Stimulated activated CD4-positive, alpha-beta T cell treated with anti-CD3 and anti-CD28 coated beads, TNF-alpha, amount 100 ng/mL, for 1 hour (primary cell): ENCODE measurements at regions not wholly inside any gene's neighbourhood (a gene's known extent, or its start where the extent isn't known, plus 50 kb on each side); places are given as distances from the start of the nearest gene placed in this dataset.
"Not testable (repeated sequence)": the region's sequence is repeated elsewhere in the genome, so short reads cannot be mapped to it uniquely, and the experiment has no call there.

Source experiments
- DNase-seq, 3 donors: peaks; one replicate each; pipeline ENCODE4 v3.0.0-alpha.2; 2020; ENCODE audit warnings: low read depth in 3 of 3, low spot score in 1 of 3

- no peak for DNase-seq
These were observed 129.6 kb upstream of the RAB4A start for GRCh38 chr1:229141271-229141670.

- DNase-seq = no peak
These were observed 129.1 kb upstream of the RAB4A start for GRCh38 chr1:229141689-229142377.

DNA sequence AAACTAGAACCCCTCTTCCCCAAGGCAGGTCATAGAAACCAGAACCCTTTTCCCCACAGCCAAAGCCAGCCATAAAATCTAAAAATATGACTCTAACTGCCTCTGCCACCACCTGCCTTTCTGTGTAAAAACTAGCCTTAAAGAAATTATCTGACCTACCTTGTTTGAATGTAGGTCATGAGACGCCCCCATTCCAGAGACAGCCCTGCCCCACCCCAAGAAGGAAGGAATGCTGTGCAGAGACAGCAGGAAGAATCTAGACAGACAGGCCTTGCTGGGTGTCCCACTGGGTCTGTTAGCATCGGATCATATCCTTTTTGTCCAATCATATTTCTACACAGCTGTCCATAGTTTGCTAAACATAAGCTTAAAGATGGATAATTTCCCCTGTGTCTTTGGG is 128.4 kb upstream of the RAB4A start:
- no peak for DNase-seq

DNA sequence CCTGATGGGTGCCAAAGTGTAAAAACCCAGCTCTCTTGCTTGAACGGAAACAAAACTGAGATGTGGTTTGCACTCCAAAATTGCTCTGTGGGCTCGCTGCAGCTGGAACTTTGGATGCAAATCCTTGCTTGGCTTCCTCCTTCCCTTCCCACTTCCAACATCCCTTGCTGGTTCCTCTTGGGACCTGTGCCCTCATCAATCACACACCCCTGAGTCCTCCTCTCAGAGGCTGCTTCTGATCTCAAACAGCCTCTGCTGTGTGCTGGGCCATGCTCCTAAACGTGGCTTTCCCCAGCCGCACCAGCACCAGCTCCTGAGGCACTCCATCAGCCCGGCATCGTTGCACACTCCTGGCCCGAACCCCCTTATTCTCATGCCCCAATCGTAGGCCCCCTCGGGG is 124.3 kb upstream of the RAB4A start:
- no peak for DNase-seq

DNA sequence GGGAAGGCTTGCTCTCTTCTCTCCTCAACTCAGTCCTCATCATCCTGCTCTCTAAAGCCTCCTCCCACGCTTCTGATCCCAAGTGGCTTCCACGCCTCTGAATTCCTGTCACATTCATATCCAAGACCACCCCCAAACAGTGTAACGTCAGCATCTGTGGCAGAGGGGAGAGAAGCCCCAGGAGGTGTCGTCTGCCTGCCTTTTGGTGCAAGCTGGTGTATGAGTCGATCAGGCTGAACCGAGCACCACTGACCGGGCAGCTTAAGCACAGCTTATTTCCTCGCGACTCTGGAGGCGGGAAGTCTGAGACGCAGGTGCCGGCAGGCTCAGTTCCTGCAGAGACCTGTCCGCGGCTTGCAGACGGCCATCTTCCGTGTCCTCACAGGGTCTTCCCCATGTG is 123.8 kb upstream of the RAB4A start:
- DNase-seq = no peak

DNA sequence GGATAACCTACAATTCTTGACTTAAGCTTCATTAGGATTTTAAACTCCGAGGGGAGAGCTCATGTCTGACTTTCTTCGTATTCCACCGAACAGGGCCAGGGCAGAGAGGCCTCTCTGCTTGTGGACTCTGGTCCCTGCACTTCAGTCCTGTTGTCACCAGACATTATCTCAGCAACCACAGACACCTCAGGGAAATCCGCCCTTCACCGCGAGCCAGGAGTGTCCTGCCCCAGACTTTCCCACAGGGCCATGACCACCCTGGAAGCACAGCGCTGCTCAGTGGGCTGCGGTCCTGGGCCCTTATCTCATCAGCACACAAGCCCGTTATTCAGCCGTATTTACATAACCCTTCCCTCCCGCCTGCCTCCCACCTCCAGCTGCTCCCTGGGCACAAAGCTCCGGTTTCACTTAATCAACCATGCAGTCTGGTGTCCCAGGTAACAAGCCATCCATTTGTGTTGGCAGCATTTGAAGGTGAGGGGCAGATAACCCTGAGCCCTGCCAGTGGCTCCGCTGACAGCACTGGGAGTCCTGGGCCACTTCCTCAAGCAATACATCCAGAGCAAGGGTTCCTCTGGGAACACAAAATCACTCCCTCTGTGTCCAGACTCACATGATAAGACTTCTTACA is 122.8 kb upstream of the RAB4A start:
- no peak for DNase-seq

GRCh38 chr1:229148743-229149142 is 122.2 kb upstream of the RAB4A start:
- DNase-seq = no peak

GRCh38 chr1:229149435-229149834 is 121.5 kb upstream of the RAB4A start:
- no peak for DNase-seq

- no peak for DNase-seq
These were observed 120.4 kb upstream of the RAB4A start for GRCh38 chr1:229150518-229150917.

- not testable (repeated sequence) for DNase-seq
These were observed 119.5 kb upstream of the RAB4A start for GRCh38 chr1:229151412-229151811.

- DNase-seq = no peak
These were observed 118.6 kb upstream of the RAB4A start for GRCh38 chr1:229152311-229152710.

DNA sequence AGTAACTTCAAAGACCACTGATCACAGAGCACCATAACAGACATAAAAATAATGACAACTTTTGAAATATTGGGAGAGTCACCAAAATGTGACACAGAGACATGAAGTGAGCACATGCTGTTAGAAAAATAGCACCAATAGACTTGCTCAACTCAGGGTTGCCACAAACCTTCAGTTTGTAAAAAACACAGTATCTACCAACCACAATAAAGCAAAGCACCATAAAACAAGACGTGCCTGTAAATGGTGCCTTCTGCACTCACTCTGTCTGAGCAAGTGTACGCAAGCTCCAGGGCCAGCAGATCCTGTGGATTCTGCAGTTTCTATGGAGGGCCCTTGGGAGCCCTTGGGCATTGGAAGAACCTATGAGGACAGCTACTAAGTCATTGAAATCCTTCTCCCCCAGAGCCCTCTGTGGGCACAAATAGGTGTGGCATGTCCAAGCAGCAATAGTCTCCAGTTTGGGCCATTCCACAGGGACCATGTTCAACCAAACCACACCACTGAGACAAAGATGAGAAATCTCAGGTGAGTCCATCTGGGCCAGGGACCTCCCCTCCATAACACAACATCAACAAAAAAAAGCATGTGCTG is 116.9 kb upstream of the RAB4A start:
- DNase-seq = no peak

DNA sequence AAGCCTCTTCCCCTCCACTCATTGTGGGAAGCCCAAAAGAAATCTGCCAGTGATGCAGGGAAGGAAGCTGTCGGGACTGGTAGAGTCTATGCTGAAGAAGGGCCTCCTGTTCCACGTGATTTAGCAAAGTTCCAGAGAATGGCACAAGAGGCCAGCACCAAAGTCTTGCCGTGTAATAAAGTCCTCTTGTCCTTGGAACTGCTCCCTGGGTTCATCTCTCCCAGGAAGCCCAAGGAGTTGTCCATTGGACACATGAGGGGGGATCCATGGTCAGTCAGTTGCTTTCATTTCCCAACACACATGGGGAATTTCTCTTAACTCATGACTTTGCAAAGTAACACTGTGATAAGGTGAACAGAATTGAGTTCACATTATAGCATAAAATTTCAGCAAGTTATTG is 116.1 kb upstream of the RAB4A start:
- no peak for DNase-seq

- no peak for DNase-seq
These were observed 115.4 kb upstream of the RAB4A start for GRCh38 chr1:229155472-229155871.

DNA sequence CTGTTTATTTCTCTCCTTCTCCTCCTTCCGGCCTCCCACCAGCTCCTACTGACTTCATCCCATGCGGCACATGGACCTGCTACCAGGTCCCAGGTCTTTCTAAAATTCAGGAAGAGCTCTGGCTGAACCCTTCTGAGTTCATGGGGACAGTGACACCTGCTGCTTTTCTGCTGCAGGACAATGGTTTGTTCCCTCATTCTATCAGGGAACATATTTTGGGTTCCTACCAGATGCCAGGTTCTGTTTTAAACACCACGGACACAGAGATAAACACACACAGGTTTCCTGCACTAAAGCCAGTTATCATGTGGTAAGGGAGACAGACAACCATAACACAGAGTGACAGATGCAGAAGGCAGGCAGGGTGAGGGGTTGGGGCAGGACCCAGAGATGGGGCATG is 114.0 kb upstream of the RAB4A start:
- no peak for DNase-seq

- no peak for DNase-seq
These were observed 113.4 kb upstream of the RAB4A start for GRCh38 chr1:229157480-229157879.

- no peak for DNase-seq
These were observed 112.5 kb upstream of the RAB4A start for GRCh38 chr1:229158341-229158921.

DNA sequence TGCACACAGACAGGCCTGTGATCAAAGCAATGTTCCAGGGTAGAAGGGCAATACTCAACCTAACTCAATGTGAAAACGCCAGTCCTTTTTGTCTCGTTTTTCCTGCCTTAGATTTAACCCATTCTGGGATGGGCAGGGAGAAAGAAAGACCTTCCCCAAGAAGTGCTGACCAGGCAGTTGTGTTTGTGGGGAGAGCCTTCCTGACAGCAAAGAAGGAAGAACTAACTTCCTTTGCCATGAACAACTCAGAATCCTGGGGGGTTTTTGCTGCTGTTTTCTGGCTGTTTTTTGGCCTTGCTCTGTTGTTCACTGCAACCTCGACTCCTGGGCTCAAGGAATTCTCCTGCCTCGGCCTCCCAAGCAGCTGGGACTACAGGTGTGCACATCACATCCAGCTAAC is 112.0 kb upstream of the RAB4A start:
- DNase-seq = no peak

DNA sequence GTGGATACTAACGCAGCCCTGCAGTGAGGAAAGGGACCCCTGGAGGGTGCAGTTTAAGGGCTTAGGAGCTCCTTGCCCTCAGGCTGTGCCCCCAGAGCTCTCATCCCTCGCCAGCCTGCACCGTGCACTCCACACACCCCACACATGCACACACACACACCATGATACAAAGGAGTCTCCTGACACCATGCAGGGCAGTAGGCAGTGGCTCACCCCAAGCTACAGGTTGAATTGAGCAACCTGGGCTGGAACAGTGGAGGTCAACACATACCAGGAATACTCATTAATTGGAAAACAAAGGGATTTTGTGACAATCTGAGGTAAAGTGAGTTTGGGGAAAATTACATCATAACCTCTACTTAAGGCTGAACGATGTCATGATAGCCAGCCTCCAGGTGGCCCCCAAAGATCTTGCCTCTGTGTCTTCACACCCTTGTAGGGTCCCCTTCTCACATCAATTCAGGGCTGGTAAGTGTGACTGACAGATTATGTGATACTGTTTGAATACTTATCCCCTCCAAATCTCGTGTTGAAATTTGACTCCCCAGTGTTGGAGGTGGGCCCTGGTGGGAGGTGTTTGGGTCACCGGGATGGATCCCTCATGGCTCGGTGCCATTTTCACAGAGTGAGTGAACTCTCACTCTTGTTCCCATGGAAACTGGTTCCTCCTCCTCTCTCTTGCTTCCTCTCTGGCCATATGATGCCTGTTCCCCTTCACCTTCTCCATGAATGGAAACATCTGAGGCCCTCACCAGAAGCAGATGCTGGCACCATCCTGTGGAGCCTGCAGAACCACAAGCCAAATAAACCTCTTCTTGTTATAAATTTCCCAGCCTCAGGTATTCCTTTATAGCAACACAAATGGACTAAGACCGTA is 111.0 kb upstream of the RAB4A start:
- no peak for DNase-seq

GRCh38 chr1:229161740-229162139 is 109.2 kb upstream of the RAB4A start:
- no peak for DNase-seq

GRCh38 chr1:229162825-229163515 is 107.9 kb upstream of the RAB4A start:
- no peak for DNase-seq
